Astrocyte (in vitro differentiated cells and primary cell): ENCODE measurements at regions not wholly inside any gene's neighbourhood (a gene's known extent, or its start where the extent isn't known, plus 50 kb on each side); places are given as distances from the start of the nearest gene placed in this dataset.

Experiments
- DNase-seq: peaks from one replicate; pipeline ENCODE4 v3.0.0-alpha.2; 2010; ENCODE audit warnings: low read depth
- FAIRE-seq: peaks from 2 replicates; lab custom pipeline; 2011; peaks lifted over from hg19 to GRCh38; lab: Jason Lieb, UNC
- H2AFZ ChIP-seq: 2 replicates; pipeline ENCODE4 v1.6.0; 2012; ENCODE audit warnings: low read depth, low read length, inconsistent platforms
- H3K27ac ChIP-seq: 2 replicates; pipeline ENCODE4 v1.5.1; 2011; ENCODE audit warnings: low read depth, low read length, inconsistent platforms
- H3K27me3 ChIP-seq: 2 replicates; pipeline ENCODE4 v1.6.0; 2011; ENCODE audit warnings: low read length, inconsistent platforms; ENCODE audit not compliant: insufficient read depth
- H3K36me3 ChIP-seq: 2 replicates; pipeline ENCODE4 v1.5.1; 2011; ENCODE audit warnings: low read length, inconsistent platforms; ENCODE audit not compliant: insufficient read depth
- H3K4me1 ChIP-seq: 2 replicates; pipeline ENCODE4 v1.5.1; 2011; ENCODE audit warnings: low read length, inconsistent platforms; ENCODE audit not compliant: insufficient read depth
- H3K4me2 ChIP-seq: 2 replicates; pipeline ENCODE4 v1.6.0; 2012; ENCODE audit warnings: low read length, inconsistent platforms
- H3K4me3 ChIP-seq: 2 replicates; pipeline ENCODE4 v1.5.1; 2011; ENCODE audit warnings: low read depth, mild to moderate bottlenecking, low read length, inconsistent platforms; ENCODE audit not compliant: insufficient read depth
- H3K79me2 ChIP-seq: 2 replicates; pipeline ENCODE4 v1.6.0; 2012; ENCODE audit warnings: mild to moderate bottlenecking, low read length, inconsistent platforms; ENCODE audit not compliant: insufficient read depth
- H3K9ac ChIP-seq: 2 replicates; pipeline ENCODE4 v1.6.0; 2012; ENCODE audit warnings: mild to moderate bottlenecking, low read length, inconsistent platforms
- H3K9me3 ChIP-seq: 2 replicates; pipeline ENCODE4 v1.5.1; 2012; ENCODE audit warnings: low read depth, mild to moderate bottlenecking, low read length, inconsistent platforms; ENCODE audit not compliant: insufficient read depth
- H4K20me1 ChIP-seq: 2 replicates; pipeline ENCODE4 v1.6.0; 2012; ENCODE audit warnings: low read length, inconsistent platforms; ENCODE audit not compliant: insufficient read depth
- H3K27ac Mint-ChIP-seq: one replicate; pipeline ENCODE4 v1.8.0; 2021; ENCODE audit warnings: mild to moderate bottlenecking, mixed read lengths; ENCODE audit not compliant: unreplicated experiment
- H3K27me3 Mint-ChIP-seq: one replicate; pipeline ENCODE4 v1.8.0; 2021; ENCODE audit warnings: low read depth, mixed read lengths; ENCODE audit not compliant: unreplicated experiment
- H3K36me3 Mint-ChIP-seq: one replicate; pipeline ENCODE4 v1.8.0; 2021; ENCODE audit warnings: low read depth, mixed read lengths; ENCODE audit not compliant: unreplicated experiment
- H3K4me1 Mint-ChIP-seq: one replicate; pipeline ENCODE4 v1.8.0; 2021; ENCODE audit warnings: low read depth, mixed read lengths; ENCODE audit not compliant: unreplicated experiment
- H3K4me3 Mint-ChIP-seq: one replicate; pipeline ENCODE4 v1.8.0; 2021; ENCODE audit warnings: mild to moderate bottlenecking, moderate library complexity, mixed read lengths; ENCODE audit not compliant: unreplicated experiment
- H3K9me3 Mint-ChIP-seq: one replicate; pipeline ENCODE4 v1.8.0; 2021; ENCODE audit warnings: mild to moderate bottlenecking, mixed read lengths; ENCODE audit not compliant: unreplicated experiment
- EZH2 ChIP-seq: IDR thresholded peaks from 2 replicates; pipeline ENCODE4 v1.6.1; 2012; ENCODE audit warnings: mild to moderate bottlenecking, low read length, inconsistent platforms; ENCODE audit not compliant: insufficient read depth
- TF ChIP-seq, protein P1 (sequence below): IDR thresholded peaks from 2 replicates; pipeline ENCODE4 v1.5.1; 2011; ENCODE audit warnings: low read depth, mild to moderate bottlenecking, inconsistent platforms, low read length, moderate library complexity; ENCODE audit not compliant: insufficient read depth

DNA sequence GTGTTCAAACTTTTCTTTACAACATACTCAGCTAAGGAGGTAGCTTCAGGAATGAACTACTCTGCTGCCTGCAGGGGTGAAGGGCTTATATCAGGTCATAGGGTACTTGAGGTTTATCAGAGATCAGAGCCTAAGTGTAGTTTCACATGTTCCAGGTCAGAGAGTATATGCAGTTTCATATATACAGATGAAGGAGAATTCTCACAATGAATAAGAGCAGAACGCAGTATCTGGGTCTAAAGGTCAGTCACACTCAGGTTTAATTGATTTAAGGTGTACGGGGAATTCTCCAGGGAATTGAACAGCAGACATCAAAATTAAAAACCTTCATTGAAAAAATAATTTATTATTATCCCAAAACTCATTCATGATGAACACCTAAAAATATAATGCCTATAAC, 700.6 kb downstream of the TECRL start:
- Histone ChIP-seq H4K20me1 (no peaks in the 10 kb centered on the region), H3K79me2 (no peaks in the 10 kb centered on the region), H3K4me1 (no peaks in the 10 kb centered on the region), H3K36me3 (no peaks in the 10 kb centered on the region), H3K9me3 (no peaks in the 10 kb centered on the region), H3K27me3 (no peaks in the 10 kb centered on the region), H2AFZ (no peak overlapping the region), H3K4me3 (no peak overlapping the region), H3K9ac (no peak overlapping the region), H3K27ac (no peak overlapping the region), H3K4me2 (no peak overlapping the region)
- no peak overlapping the region for H3K4me3 Mint-ChIP-seq
- H3K27ac Mint-ChIP-seq = no peak overlapping the region
- H3K36me3 Mint-ChIP-seq = no peaks in the 10 kb centered on the region
- no peak for FAIRE-seq
- no peaks in the 10 kb centered on the region for H3K9me3 Mint-ChIP-seq
- H3K4me1 Mint-ChIP-seq = no peaks in the 10 kb centered on the region
- DNase-seq = no peak
- TF ChIP-seq EZH2 = no peak
- TF ChIP-seq, protein P1, sequence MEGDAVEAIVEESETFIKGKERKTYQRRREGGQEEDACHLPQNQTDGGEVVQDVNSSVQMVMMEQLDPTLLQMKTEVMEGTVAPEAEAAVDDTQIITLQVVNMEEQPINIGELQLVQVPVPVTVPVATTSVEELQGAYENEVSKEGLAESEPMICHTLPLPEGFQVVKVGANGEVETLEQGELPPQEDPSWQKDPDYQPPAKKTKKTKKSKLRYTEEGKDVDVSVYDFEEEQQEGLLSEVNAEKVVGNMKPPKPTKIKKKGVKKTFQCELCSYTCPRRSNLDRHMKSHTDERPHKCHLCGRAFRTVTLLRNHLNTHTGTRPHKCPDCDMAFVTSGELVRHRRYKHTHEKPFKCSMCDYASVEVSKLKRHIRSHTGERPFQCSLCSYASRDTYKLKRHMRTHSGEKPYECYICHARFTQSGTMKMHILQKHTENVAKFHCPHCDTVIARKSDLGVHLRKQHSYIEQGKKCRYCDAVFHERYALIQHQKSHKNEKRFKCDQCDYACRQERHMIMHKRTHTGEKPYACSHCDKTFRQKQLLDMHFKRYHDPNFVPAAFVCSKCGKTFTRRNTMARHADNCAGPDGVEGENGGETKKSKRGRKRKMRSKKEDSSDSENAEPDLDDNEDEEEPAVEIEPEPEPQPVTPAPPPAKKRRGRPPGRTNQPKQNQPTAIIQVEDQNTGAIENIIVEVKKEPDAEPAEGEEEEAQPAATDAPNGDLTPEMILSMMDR = no peak
- H3K27me3 Mint-ChIP-seq = no peaks in the 10 kb centered on the region

DNA sequence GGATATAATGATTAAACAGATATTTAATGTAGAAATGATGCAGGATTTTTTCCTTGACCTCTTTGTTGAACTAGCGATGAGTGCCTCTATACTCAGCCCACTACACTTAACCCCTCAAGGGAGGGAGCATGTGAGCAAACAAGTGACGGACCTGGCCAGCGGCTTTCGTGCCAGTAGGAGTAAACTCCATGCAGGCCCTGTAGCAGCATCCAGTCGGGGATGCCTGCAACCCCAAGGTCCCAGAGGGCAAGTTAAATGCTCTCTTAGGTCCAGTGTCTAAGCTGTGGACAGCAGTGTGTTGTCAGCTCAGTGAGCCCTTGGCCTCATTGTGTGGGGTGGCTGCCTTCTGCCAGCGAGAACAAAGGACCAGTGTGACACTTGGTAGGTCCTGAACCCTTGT, 708.7 kb downstream of the TECRL start:
- H3K9me3 Mint-ChIP-seq = no peaks in the 10 kb centered on the region
- FAIRE-seq (no peak), DNase-seq (no peak)
- H3K27ac Mint-ChIP-seq = no peak overlapping the region
- H3K4me1 Mint-ChIP-seq = no peaks in the 10 kb centered on the region
- H3K36me3 Mint-ChIP-seq = no peaks in the 10 kb centered on the region
- no peak overlapping the region for H3K4me2 ChIP-seq
- no peak overlapping the region for H3K27ac ChIP-seq
- no peaks in the 10 kb centered on the region for H3K4me1 ChIP-seq
- H3K36me3 ChIP-seq = no peaks in the 10 kb centered on the region
- no peak overlapping the region for H2AFZ ChIP-seq
- no peaks in the 10 kb centered on the region for H3K27me3 ChIP-seq
- TF ChIP-seq EZH2 = no peak
- TF ChIP-seq, protein P1 = no peak
- no peaks in the 10 kb centered on the region for H3K27me3 Mint-ChIP-seq
- H3K79me2 ChIP-seq = no peaks in the 10 kb centered on the region
- H4K20me1 ChIP-seq = no peaks in the 10 kb centered on the region
- no peak overlapping the region for H3K9ac ChIP-seq
- H3K4me3 ChIP-seq = no peak overlapping the region
- H3K9me3 ChIP-seq = no peaks in the 10 kb centered on the region
- no peak overlapping the region for H3K4me3 Mint-ChIP-seq

DNA sequence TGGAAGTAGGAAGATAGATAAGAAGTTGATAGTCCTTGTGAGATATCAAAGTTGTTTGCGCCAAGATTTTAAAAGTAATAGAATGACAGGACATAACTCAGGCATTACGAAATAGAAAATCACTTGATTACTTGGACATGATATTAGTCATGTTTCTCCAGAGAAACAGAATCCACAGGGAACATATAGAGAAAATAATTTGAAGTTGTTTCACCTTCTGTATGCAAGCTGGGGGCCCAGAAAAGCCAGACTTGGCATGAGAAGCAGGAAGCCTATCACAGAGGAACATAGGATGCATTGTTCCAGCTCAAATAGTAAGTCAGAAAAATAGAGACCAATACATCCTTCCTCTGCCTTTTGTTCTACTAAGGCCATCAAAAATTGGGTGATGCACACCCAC, 715.9 kb downstream of the TECRL start:
- Histone ChIP-seq H3K27me3 (no peaks in the 10 kb centered on the region), H3K4me2 (no peak overlapping the region), H3K27ac (no peak overlapping the region), H3K79me2 (no peaks in the 10 kb centered on the region), H3K4me3 (no peak overlapping the region), H3K4me1 (no peaks in the 10 kb centered on the region), H3K9me3 (no peaks in the 10 kb centered on the region), H2AFZ (no peak overlapping the region), H3K36me3 (no peaks in the 10 kb centered on the region), H4K20me1 (no peaks in the 10 kb centered on the region), H3K9ac (no peak overlapping the region)
- H3K36me3 Mint-ChIP-seq = no peaks in the 10 kb centered on the region
- no peak for FAIRE-seq
- no peaks in the 10 kb centered on the region for H3K4me1 Mint-ChIP-seq
- TF ChIP-seq, protein P1 = no peak
- TF ChIP-seq EZH2 = no peak
- H3K27ac Mint-ChIP-seq = no peak overlapping the region
- DNase-seq = no peak
- no peak overlapping the region for H3K4me3 Mint-ChIP-seq
- no peaks in the 10 kb centered on the region for H3K27me3 Mint-ChIP-seq
- H3K9me3 Mint-ChIP-seq = no peaks in the 10 kb centered on the region
